GM18520 (cell line): ENCODE measurements at regions not wholly inside any gene's neighbourhood (a gene's known extent, or its start where the extent isn't known, plus 50 kb on each side); places are given as distances from the start of the nearest gene placed in this dataset.

Experiments
- ATAC-seq: cut with Tn5 transposase; IDR thresholded peaks from one replicate; pipeline ENCODE4 v1.9.1; 2021; ENCODE audit not compliant: unreplicated experiment

- ATAC-seq = no peak
These were observed 53.0 kb upstream of the DAZL start for GRCh38 chr3:16658004-16658924.

DNA sequence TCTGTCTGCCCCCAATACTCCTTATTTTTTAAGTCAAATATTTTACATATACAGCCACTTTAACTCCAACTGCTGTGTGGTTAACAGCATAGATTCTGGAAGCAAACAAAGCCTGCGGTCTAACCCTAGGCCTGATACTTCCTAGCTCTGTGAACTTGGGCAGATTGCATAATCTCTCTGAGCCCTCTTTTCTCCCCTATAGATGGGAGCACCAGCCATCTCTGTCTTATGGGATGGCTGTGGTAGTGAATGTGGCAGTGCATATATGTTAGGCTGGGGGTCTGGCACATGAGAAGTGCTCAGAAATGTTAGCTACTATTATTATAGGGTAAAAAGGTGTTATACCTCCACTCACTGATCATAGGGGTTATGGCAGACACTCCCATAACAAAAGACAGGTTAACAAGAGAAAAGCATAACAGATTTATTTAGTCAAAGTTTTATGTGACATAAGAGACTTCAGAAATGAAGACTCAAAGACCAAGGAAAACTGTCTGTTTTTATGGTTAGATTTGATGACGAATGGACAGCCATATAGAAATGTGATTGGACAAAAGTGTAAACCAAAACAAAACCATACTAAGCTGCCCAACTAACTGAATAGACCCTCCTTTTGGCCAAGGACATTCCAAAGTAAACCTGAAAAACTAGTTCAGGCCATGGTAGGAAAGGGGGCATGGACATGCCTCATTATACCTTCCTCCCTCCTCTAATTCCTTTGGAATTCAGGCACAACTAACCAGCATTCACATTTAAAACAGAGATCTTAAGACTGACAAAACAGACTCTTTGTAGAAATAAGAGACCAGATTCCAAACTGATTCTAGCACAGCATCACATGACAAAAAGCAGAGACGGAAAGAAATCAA, 53.9 kb upstream of the DAZL start:
- ATAC-seq = no peak

DNA sequence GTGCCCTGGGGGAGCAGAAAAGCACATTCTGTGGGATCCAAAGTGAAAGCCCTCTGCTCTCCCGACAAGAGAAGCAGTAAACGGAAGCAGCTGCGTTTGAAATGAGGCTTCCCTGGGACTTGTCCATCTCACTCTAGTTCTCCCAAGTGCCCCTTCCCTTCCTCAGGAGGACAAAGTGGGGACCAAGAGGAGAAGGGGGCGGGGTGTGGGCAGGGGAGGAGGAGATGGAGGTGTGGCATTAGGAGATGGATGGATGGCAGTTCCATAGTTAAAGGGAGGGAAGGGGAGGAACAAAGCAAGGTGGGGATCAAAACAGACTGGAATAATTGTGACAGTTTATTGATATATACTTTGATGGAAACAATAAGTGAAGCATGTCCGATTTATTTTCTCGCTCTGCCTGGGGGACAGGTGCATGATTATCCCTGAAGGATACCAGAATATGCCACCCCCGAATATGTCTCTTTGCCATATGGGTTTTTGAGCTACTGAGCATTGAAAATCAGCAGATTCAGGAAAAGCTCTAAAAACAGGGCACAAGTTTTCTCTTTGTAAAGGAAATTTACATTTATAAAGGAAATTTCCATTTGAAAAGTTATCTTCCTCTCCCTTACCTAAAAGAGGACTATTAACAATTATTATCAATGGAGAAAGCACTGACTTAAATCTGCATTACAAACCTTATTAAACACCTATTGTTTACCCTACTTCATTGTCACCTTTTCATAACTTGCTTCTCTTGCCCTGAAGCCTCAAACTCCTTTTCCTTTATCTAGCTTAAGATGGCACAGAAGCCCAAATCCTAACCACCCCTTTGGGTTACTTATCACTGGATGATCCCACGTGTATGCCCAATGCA, 58.9 kb upstream of the DAZL start:
- ATAC-seq = no peak

GRCh38 chr3:16665282-16665741, 60.1 kb upstream of the DAZL start:
- ATAC-seq = peak; percentile 76

DNA sequence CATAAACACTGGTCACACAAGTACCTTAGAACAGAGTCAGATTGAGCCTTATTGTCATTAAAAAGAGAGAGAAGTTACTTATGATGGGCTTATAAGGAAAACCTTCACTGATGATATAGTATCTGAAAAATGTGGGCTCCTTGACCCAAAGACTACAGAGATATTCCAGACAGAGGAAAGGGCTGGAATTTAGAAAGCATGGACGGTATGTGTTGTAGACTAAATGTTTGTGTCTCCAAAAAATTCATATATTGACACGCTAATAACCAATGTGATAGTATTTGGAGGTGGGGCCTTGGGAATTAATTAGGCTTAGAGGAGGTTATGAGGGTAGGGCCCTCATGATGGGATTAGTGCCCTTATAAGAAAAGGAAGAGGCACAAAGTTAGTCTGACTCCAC, 61.0 kb upstream of the DAZL start:
- ATAC-seq = no peak

DNA sequence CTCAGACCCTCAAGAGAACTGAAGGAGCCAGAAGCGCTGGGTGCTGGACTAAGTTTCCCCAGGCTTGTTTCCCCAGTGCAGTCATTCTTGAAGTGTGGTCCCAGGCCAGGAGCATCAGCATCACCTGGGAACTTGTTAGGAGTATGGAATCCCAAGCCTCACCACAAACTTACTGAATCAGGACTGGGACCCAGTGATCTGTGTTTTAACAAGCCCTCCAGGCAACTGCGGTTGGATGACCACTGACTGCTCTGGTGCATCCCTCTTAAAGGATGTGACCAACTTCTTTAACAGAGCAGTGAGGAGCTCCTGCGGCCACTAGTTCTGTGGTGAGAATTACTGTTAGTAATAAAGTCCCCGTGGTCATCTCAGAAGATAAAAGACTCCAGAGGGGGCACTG, 62.4 kb upstream of the DAZL start:
- no peak for ATAC-seq

DNA sequence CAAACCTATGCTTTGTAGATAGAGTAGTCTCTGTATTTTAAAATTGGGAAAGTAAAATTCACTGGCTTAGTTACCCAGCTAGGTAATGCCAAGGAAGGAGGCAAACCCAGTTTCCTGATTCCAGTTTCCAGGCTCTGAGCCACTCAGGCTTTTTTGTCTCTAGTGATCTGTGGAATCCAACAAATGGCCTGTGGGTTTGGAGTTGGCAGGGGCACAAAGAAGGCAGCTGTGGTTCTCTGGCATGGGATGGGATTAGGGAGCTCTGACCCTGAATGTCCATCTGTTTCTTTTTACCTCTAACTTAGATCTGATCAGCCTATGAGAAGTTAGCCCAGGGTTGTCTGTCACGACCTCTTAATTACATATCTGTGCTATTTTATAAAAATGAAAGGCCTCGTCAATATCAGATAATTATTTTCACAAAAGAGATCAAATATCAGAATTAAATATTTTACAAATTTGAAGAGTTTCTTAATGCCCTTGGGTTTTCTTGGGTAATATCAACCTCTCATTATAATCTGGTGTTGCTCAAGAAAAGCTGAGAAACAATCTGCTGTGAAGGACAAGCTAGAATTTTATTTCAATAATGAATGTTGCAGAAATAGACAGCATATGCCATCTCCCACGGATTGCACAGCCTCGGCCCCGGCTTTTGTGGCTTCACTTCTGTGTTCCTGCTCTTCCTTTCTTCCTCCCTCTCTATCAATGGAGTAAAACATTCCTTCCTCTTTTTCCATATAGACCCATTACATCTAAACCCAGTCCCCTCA, 63.7 kb upstream of the DAZL start:
- no peak for ATAC-seq

DNA sequence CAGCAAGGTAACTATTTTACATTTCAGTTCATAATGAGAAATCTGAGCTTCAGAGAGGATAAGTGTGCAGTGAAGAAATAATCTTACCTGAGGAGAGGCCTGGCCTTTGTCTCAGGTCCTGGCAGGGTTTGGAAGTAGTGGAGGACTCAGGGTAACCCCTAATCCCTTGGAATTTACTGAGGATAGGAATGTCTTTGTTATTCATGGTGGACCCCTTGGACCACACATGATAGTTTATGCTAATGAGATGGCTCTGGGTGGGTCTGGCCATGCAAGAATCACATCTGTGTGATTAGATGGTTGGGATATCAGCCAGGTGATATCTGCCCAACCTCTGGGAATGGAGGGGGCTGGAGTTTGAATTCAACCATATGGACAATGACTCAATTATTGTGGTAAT, 65.0 kb upstream of the DAZL start:
- ATAC-seq = no peak

DNA sequence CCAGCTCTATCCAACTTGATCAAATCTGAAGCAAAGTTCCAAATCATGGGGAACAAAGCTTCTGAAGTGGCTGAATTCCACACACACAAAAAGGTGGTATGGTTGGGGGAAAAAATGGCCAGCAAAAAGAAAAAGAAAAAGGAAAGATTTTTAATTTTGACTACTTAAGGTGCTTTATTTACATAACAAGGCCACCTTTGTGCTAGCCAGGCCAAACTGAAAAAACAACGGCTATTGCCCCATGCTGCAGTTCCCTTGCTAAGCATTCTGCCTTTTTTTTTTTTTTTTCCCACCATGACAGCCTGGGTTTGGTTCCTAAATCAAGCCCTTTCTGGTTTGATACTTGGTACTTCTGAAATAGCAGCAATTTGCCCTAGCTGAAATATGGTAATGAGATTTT, 66.5 kb upstream of the DAZL start:
- ATAC-seq = no peak

DNA sequence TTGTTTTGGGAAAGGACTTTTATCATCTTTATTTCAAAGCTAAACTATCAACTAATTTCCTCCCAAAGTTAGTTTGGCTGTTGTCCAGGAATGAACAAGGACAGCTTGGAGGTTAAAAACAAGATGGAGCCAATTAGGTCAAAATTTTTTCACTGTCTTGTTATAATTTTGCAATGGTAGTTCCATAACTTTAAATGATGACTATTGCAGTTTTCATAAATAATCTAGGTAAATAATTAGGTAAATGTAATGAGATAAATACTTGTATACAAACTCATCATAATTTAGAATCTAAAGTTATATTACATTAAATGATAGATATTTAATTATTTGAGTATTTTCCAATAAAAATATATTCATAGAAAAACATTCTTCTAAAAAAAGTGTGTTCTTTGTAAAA, 68.3 kb upstream of the DAZL start:
- ATAC-seq = no peak

DNA sequence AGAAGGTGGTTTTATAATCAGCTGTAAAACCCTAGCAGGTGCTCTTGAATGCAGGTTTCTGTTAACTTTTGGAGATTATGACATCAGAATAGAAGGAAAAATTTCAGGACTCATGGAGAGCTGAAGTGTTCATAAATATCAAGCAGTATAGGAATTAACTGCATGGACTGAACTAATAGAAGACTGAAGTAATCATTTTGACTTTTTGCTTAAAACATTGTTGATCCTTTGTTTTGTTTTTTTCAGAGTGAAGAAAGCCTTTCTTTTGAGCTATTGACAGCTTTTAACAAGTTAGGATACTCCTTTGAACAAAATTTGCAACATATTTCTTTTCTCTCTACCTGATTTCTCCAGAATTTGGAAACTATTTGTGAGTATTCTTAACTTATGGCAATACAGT, 70.6 kb upstream of the DAZL start:
- ATAC-seq = no peak

DNA sequence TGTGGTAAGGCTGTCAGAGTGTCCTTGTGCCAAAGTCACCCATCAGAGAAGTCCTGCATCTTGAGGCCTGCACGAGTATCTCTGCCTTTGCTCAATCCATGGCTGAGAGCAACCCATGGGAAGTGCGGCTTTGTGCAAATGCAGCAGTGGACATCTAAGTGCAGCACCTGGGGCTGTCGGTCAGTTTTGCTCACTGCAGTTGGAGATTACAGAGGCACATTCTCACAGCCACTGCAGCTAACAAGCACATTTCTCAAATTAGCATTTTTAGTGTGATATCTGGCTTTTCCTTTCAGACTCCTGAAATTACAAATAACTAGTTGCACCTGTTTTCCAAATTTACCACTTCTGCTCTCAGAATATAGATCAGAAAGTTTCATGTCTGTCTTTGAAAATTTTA, 81.5 kb upstream of the DAZL start:
- ATAC-seq = no peak

GRCh38 chr3:16687221-16687620, 82.0 kb upstream of the DAZL start:
- ATAC-seq = no peak

- ATAC-seq = no peak
These were observed 87.5 kb upstream of the DAZL start for GRCh38 chr3:16692486-16693344.

- ATAC-seq = no peak
These were observed 88.6 kb upstream of the DAZL start for GRCh38 chr3:16693820-16694219.

- no peak for ATAC-seq
These were observed 90.5 kb upstream of the DAZL start for GRCh38 chr3:16695710-16696109.

DNA sequence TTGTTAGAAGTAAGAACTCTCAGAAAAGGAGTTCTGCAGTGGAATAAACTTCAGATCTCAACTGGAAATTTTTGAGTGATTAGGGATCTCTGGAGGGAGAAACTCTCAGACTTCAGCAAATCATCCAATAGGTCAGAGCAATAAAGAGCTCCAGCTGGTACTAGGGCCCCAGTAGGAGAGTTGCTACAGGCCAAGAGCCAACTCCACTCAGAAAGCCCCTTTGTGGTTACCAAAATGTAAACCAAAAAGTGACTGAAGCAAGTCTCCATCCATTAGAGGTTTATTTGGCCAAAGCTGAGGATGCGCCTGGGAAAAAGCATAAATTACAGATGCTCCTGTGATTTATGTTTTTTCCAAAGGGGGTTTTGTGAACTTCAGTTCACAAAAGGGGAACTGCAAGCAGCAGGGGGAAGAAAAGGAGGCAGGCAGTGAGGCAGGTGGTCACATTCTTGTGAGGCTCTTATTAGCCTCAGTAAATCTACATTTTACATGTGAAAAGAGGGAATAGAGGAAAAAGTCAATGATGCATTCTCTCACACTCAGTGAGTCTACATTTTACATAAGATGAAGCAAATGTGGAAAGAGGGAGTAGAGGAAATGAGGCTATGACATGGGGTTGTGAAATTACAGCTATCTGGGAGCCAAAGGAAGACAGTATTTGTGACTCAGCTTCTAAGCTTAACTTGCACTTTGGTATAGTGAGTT, 92.4 kb upstream of the DAZL start:
- no peak for ATAC-seq

DNA sequence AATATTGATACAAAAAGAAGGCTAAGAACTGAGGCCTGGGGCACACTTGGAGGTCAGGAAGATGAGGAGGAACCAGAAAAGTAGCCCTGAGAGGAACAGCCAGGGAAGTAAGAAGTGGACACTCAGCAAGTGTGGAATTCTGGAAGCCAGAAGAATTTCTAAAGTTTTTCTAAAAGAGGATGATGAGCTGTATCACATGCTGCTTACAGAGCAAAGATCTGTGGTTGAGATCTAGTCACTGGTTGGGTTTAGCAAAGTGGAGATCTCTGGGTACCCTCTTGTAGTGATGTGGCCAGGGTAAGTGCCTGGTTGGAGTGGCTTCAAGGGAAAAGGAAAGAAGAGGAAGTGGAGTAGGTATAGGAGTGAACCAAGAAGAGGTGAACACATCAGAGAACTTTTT, 95.4 kb upstream of the DAZL start:
- no peak for ATAC-seq

GRCh38 chr3:16704941-16705340, 99.7 kb upstream of the DAZL start:
- no peak for ATAC-seq
